H1 (cell line): ENCODE measurements at regions not wholly inside any gene's neighbourhood (a gene's known extent, or its start where the extent isn't known, plus 50 kb on each side); places are given as distances from the start of the nearest gene placed in this dataset.

Experiments used
- CTCF ChIA-PET: fragments of 300-600 bp; sonication (Branson Sonifier 250); formaldehyde crosslinking; loops from one replicate; lab custom pipeline; 2021; ENCODE audit not compliant: partially characterized antibody; lab: Charles Lee
- POLR2A ChIA-PET: fragments of 300-600 bp; sonication (Branson Sonifier 250); formaldehyde crosslinking; loops from one replicate; lab custom pipeline; 2021; ENCODE audit warnings: inconsistent platforms; ENCODE audit not compliant: partially characterized antibody; lab: Charles Lee
- DNase-seq, 2 experiments: peaks; one replicate each; pipeline versions ENCODE4 v3.0.0 to v3.0.0-alpha.2; 2010 to 2022; ENCODE audit warnings: low spot score in 2 of 2, low read depth in 1 of 2, mixed read lengths in 1 of 2
- FAIRE-seq: peaks from 2 replicates; lab custom pipeline; 2011; peaks lifted over from hg19 to GRCh38; lab: Jason Lieb, UNC
- H2AFZ ChIP-seq: 2 replicates; pipeline ENCODE4 v1.8.1; 2012; ENCODE audit warnings: low read length, inconsistent platforms
- H2AK5ac ChIP-seq: 2 replicates; pipeline ENCODE4 v1.6.1; 2013; ENCODE audit warnings: low read depth, low read length
- H2BK120ac ChIP-seq: replicated peaks from 2 replicates; pipeline ENCODE3; 2013; ENCODE audit warnings: low read depth, low read length, inconsistent platforms
- H2BK12ac ChIP-seq: 2 replicates; pipeline ENCODE4 v1.6.1; 2013; ENCODE audit warnings: low read depth, low read length
- H2BK15ac ChIP-seq: 2 replicates; pipeline ENCODE4 v1.6.1; 2013; ENCODE audit warnings: low read length
- H2BK20ac ChIP-seq: 2 replicates; pipeline ENCODE4 v1.6.1; 2013; ENCODE audit warnings: low read length
- H2BK5ac ChIP-seq: 2 replicates; pipeline ENCODE4 v1.6.1; 2013; ENCODE audit warnings: low read depth, low read length
- H3K14ac ChIP-seq: 2 replicates; pipeline ENCODE4 v1.6.1; 2013; ENCODE audit warnings: inconsistent platforms; ENCODE audit not compliant: insufficient read length
- H3K18ac ChIP-seq: 2 replicates; pipeline ENCODE4 v1.6.1; 2013; ENCODE audit warnings: low read length; ENCODE audit errors: extremely low read depth
- H3K23ac ChIP-seq: 2 replicates; pipeline ENCODE4 v1.6.1; 2013; ENCODE audit warnings: inconsistent platforms; ENCODE audit not compliant: insufficient read length
- H3K23me2 ChIP-seq: 2 replicates; pipeline ENCODE4 v1.6.1; 2013; ENCODE audit warnings: low read depth, low read length
- H3K27ac ChIP-seq: 2 replicates; pipeline ENCODE4 v1.6.1; 2011; ENCODE audit warnings: low read depth, low read length, inconsistent platforms
- H3K27me3 ChIP-seq, 4 experiments: replicated peaks in 1 of 4; 1 replicate in 1 of 4; 2 replicates in 3 of 4; pipeline versions ENCODE4 v1.6.1 to v1.8.1; 2011 to 2013; ENCODE audit warnings: low read length in 3 of 4, mild to moderate bottlenecking in 3 of 4, inconsistent platforms in 2 of 4, mixed read lengths in 2 of 4, moderate library complexity in 1 of 4; ENCODE audit not compliant: control insufficient read depth in 3 of 4, insufficient read depth in 3 of 4; ENCODE audit errors: extremely low read depth in 1 of 4
- H3K36me3 ChIP-seq, 4 experiments: 2 replicates each; pipeline versions ENCODE4 v1.6.1 to v1.8.1; 2011 to 2013; ENCODE audit warnings: mild to moderate bottlenecking in 4 of 4, low read length in 3 of 4, moderate library complexity in 2 of 4, control low read depth in 1 of 4, inconsistent platforms in 1 of 4; ENCODE audit not compliant: insufficient read depth in 4 of 4, control insufficient read depth in 2 of 4
- H3K4ac ChIP-seq: replicated peaks from 2 replicates; pipeline ENCODE3; 2013; ENCODE audit warnings: low read length, low read depth, mixed read lengths, inconsistent platforms; ENCODE audit not compliant: insufficient read length
- H3K4me1 ChIP-seq, 4 experiments: replicated peaks in 1 of 4; 1 replicate in 1 of 4; 2 replicates in 3 of 4; pipeline versions ENCODE4 v1.6.1 to v1.8.1; 2011 to 2013; ENCODE audit warnings: low read length in 3 of 4, inconsistent platforms in 2 of 4, mixed read lengths in 1 of 4; ENCODE audit not compliant: insufficient read depth in 4 of 4, control insufficient read depth in 3 of 4
- H3K4me2 ChIP-seq, 2 experiments: 2 replicates each; pipeline versions ENCODE4 v1.6.1 to v1.8.1; 2011 to 2013; ENCODE audit warnings: low read depth in 2 of 2, low read length in 2 of 2, control low read depth in 1 of 2, inconsistent platforms in 1 of 2, mild to moderate bottlenecking in 1 of 2; ENCODE audit not compliant: insufficient read depth in 1 of 2
- H3K4me3 ChIP-seq, 4 experiments: fragments of 200-600, 300-600 bp in 1 of 4; sonication (generic), shearing (Covaris generic), sonication (Bioruptor Twin) in 1 of 4; 2 replicates each; pipeline versions ENCODE4 v1.5.1 to v1.8.1; 2011 to 2016; ENCODE audit warnings: low read length in 4 of 4, low read depth in 3 of 4, control low read depth in 2 of 4, inconsistent platforms in 2 of 4, mild to moderate bottlenecking in 2 of 4, mixed read lengths in 1 of 4, moderate library complexity in 1 of 4; ENCODE audit not compliant: insufficient read depth in 2 of 4; ENCODE audit errors: extremely low read depth in 1 of 4
- H3K56ac ChIP-seq: replicated peaks from 2 replicates; pipeline ENCODE3; 2013; ENCODE audit warnings: low read depth, mild to moderate bottlenecking, mixed read lengths, low read length, inconsistent platforms; ENCODE audit not compliant: insufficient read length
- H3K79me1 ChIP-seq: 2 replicates; pipeline ENCODE4 v1.6.1; 2013; ENCODE audit warnings: low read depth, low read length, control low read depth
- H3K79me2 ChIP-seq, 2 experiments: 2 replicates each; pipeline versions ENCODE4 v1.6.1 to v1.8.1; 2012 to 2013; ENCODE audit warnings: low read length in 2 of 2, mild to moderate bottlenecking in 2 of 2, inconsistent platforms in 1 of 2; ENCODE audit not compliant: insufficient read depth in 2 of 2, control insufficient read depth in 1 of 2
- H3K9ac ChIP-seq, 4 experiments: replicated peaks in 1 of 4; 1 replicate in 1 of 4; 2 replicates in 3 of 4; pipeline versions ENCODE4 v1.6.1 to v1.8.1; 2011 to 2013; ENCODE audit warnings: low read depth in 3 of 4, low read length in 3 of 4, control low read depth in 2 of 4, mild to moderate bottlenecking in 2 of 4, moderate library complexity in 2 of 4, inconsistent platforms in 1 of 4; ENCODE audit errors: extremely low read depth in 1 of 4
- H3K9me3 ChIP-seq, 2 experiments: 2 replicates each; pipeline versions ENCODE4 v1.6.1 to v1.8.1; 2012 to 2013; ENCODE audit warnings: mild to moderate bottlenecking in 2 of 2, moderate library complexity in 2 of 2, control low read depth in 1 of 2, inconsistent platforms in 1 of 2, low read depth in 1 of 2, low read length in 1 of 2, mixed read lengths in 1 of 2; ENCODE audit not compliant: insufficient read depth in 2 of 2
- H4K20me1 ChIP-seq, 2 experiments: replicated peaks in 1 of 2; 2 replicates each; pipeline versions ENCODE3 to v1.8.1; 2011 to 2013; ENCODE audit warnings: inconsistent platforms in 2 of 2, low read length in 2 of 2, mild to moderate bottlenecking in 1 of 2; ENCODE audit not compliant: insufficient read depth in 2 of 2, control insufficient read depth in 1 of 2
- H4K5ac ChIP-seq: 2 replicates; pipeline ENCODE4 v1.6.1; 2013; ENCODE audit warnings: low read length, low read depth, mixed read lengths, inconsistent platforms; ENCODE audit not compliant: insufficient read length
- H4K8ac ChIP-seq: 2 replicates; pipeline ENCODE4 v1.8.0; 2013; ENCODE audit warnings: mild to moderate bottlenecking, moderate library complexity, low read length, inconsistent platforms; ENCODE audit not compliant: insufficient read depth; ENCODE audit errors: extremely low read depth
- H4K91ac ChIP-seq: replicated peaks from 2 replicates; pipeline ENCODE3; 2013; ENCODE audit warnings: low read length, mixed read lengths, inconsistent platforms; ENCODE audit not compliant: insufficient read length
- ASH2L ChIP-seq: fragments of 200-600, 300-600 bp; sonication (generic); IDR thresholded peaks from one replicate; pipeline ENCODE4 v1.7.1; 2017; ENCODE audit warnings: low read length
- ATF3 ChIP-seq: IDR thresholded peaks from 2 replicates; pipeline ENCODE4 v1.6.1; 2011; ENCODE audit warnings: low read depth, mild to moderate bottlenecking, low read length; ENCODE audit not compliant: insufficient read depth
- BACH1 ChIP-seq: IDR thresholded peaks from 2 replicates; pipeline ENCODE4 v1.6.1; 2012; ENCODE audit warnings: low read length, improper control_type of control experiment
- CBX5 ChIP-seq: fragments of 300-800, 300-1000 bp; sonication (generic); IDR thresholded peaks from 2 replicates; pipeline ENCODE4 v1.7.1; 2016; ENCODE audit warnings: antibody characterized with exemption, low read length, low read depth
- CHD1 ChIP-seq: IDR thresholded peaks from 2 replicates; pipeline ENCODE4 v1.6.1; 2012; ENCODE audit warnings: low read depth, low read length, improper control_type of control experiment
- JUN ChIP-seq: IDR thresholded peaks from 2 replicates; pipeline ENCODE4 v1.6.1; 2011; ENCODE audit warnings: low read depth, mild to moderate bottlenecking, improper control_type of control experiment, low read length
- POU5F1 ChIP-seq: IDR thresholded peaks from 2 replicates; pipeline ENCODE4 v1.6.1; 2011; ENCODE audit warnings: low read depth, mild to moderate bottlenecking, low read length, moderate library complexity
- SIN3A ChIP-seq, 2 experiments: IDR thresholded peaks in 1 of 2; conservative IDR thresholded peaks in 1 of 2; 2 replicates each; pipeline ENCODE4 v1.6.1; 2011 to 2012; ENCODE audit warnings: low read length in 2 of 2, improper control_type of control experiment in 1 of 2, low read depth in 1 of 2, mild to moderate bottlenecking in 1 of 2
- SIRT6 ChIP-seq: IDR thresholded peaks from one replicate; pipeline ENCODE4 v1.7.1; 2012; ENCODE audit warnings: low read length, inconsistent platforms
- SIX5 ChIP-seq: IDR thresholded peaks from 2 replicates; pipeline ENCODE4 v1.6.1; 2011; ENCODE audit warnings: mild to moderate bottlenecking, low read depth, low read length
- SP4 ChIP-seq: IDR thresholded peaks from 2 replicates; pipeline ENCODE4 v1.6.1; 2012; ENCODE audit warnings: low read length, inconsistent platforms
- SRF ChIP-seq: IDR thresholded peaks from 2 replicates; pipeline ENCODE4 v1.6.1; 2011; ENCODE audit warnings: mild to moderate bottlenecking, low read depth, low read length, moderate library complexity
- SUZ12 ChIP-seq: fragments of 200-600 bp; sonication (generic); IDR thresholded peaks from 2 replicates; pipeline ENCODE4 v1.6.1; 2012; ENCODE audit warnings: mild to moderate bottlenecking, inconsistent platforms, low read length, moderate library complexity, mixed read lengths
- TAF7 ChIP-seq: optimal IDR thresholded peaks from 2 replicates; pipeline ENCODE3; 2011; ENCODE audit warnings: low read depth, mild to moderate bottlenecking, inconsistent platforms, low read length, moderate library complexity, borderline replicate concordance
- TBP ChIP-seq: IDR thresholded peaks from 2 replicates; pipeline ENCODE4 v1.6.1; 2011; ENCODE audit warnings: low read depth, low read length, improper control_type of control experiment
- TEAD4 ChIP-seq: IDR thresholded peaks from 2 replicates; pipeline ENCODE4 v1.6.1; 2012; ENCODE audit warnings: low read depth, low read length, inconsistent platforms, mixed read lengths
- YY1 ChIP-seq: IDR thresholded peaks from 2 replicates; pipeline ENCODE4 v1.6.1; 2011; ENCODE audit warnings: low read depth, mild to moderate bottlenecking, low read length
- WGBS, 2 experiments: shearing (Covaris generic) in 1 of 2; methylation state at CpG; one replicate each; pipeline versions ENCODE4 v1.1.6 to v1.1.7; 2013 to 2015; ENCODE audit warnings: low lambda C conversion rate in 2 of 2, mixed read lengths in 2 of 2, inconsistent platforms in 1 of 2, low coverage in 1 of 2, missing lambda C conversion rate in 1 of 2; ENCODE audit not compliant: insufficient replicate concordance in 2 of 2, insufficient coverage in 1 of 2, insufficient read length in 1 of 2; ENCODE audit errors: extremely low coverage in 1 of 2, missing lambda C conversion rate in 1 of 2; 5-methylcytosine and 5-hydroxymethylcytosine counted together

DNA sequence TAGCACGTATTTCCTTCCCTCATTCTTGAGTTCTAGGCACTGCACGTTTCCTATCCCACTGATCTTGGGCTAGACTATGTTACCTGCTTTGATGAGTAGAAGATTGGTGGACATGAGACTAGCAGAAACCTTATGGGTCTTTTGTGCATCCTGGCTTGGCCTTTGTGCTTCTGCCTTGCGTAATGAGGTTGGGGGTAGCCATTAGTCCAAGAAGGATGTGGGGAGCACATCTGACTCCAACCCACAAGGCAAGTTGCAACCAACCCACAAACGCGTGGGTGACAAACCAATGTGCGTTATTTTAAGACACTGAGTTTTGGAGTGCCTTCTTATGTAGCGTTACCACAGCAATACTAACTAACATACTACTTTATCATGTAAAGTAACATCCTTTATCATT is 180.4 kb upstream of the IRX5 start:
- Histone ChIP-seq H3K4me2 (no peak overlapping the region), H3K14ac (no peak overlapping the region), H3K36me3 (no peaks in the 10 kb centered on the region), H3K4ac (no peak overlapping the region), H3K4me1 (no peaks in the 10 kb centered on the region), H2BK120ac (no peak overlapping the region), H4K91ac (no peak overlapping the region), H3K23ac (no peak overlapping the region), H4K20me1 (no peaks in the 10 kb centered on the region), H3K4me3 (no peak overlapping the region), H3K79me1 (no peaks in the 10 kb centered on the region), H2AFZ (no peak overlapping the region), H3K27ac (no peak overlapping the region), H2BK20ac (no peak overlapping the region), H4K5ac (no peak overlapping the region), H3K18ac (no peak overlapping the region), H3K9ac (no peak overlapping the region), H3K23me2 (no peaks in the 10 kb centered on the region), H4K8ac (no peak overlapping the region), H2AK5ac (no peak overlapping the region), H3K79me2 (no peaks in the 10 kb centered on the region), H3K56ac (no peak overlapping the region), H3K27me3 (no peaks in the 10 kb centered on the region), H3K9me3 (no peaks in the 10 kb centered on the region), H2BK5ac (no peak overlapping the region), H2BK12ac (no peak overlapping the region), H2BK15ac (no peak overlapping the region)
- POLR2A ChIA-PET, result no interaction called here
- DNase-seq (no peak), FAIRE-seq (no peak)
- 86% methylated on average over 7 of the region's 7 CpGs; no CpG with 5 or more reads in 1 of the 2 experiments for WGBS, 2 experiments
- CTCF ChIA-PET, result interaction anchor here (0.9 kb wide), 1 partner anchor 17 kb away, joined by 3 read pairs; no protein-coding TSS in a partner anchor
- TF ChIP-seq TBP, result no peak
- TF ChIP-seq CHD1, result no peak
- TF ChIP-seq ATF3, result no peak
- TF ChIP-seq POU5F1, result no peak
- no peak for TF ChIP-seq SP4
- TF ChIP-seq TAF7, result no peak
- TF ChIP-seq CBX5, result no peak
- TF ChIP-seq SRF, result no peak
- TF ChIP-seq TEAD4, result no peak
- no peak for TF ChIP-seq BACH1
- no peak for TF ChIP-seq SIN3A (conservative IDR thresholded peaks at IDR 0.05 in 1 of 2, IDR thresholded peaks at IDR 0.05 in 1 of 2; ENCODE audit: low read depth in 1 of 2, low read length in 2 of 2)
- no peak for TF ChIP-seq SIRT6
- no peak for TF ChIP-seq YY1
- TF ChIP-seq SIX5, result no peak
- TF ChIP-seq SUZ12, result no peak
- TF ChIP-seq ASH2L, result no peak
- no peak for TF ChIP-seq JUN
